Neuron (in vitro differentiated cells): ENCODE measurements at regions not wholly inside any gene's neighbourhood (a gene's known extent, or its start where the extent isn't known, plus 50 kb on each side); places are given as distances from the start of the nearest gene placed in this dataset.

Experiments used
- H2AFZ ChIP-seq: one replicate; pipeline ENCODE4 v1.6.1; 2013; ENCODE audit warnings: low read depth, mild to moderate bottlenecking, inconsistent platforms, low read length, moderate library complexity
- H3K27me3 ChIP-seq: one replicate; pipeline ENCODE4 v1.6.1; 2013; ENCODE audit warnings: low read length; ENCODE audit not compliant: insufficient read depth
- H3K36me3 ChIP-seq: one replicate; pipeline ENCODE4 v1.6.1; 2013; ENCODE audit warnings: low read length; ENCODE audit not compliant: insufficient read depth
- H3K4me1 ChIP-seq: one replicate; pipeline ENCODE4 v1.6.1; 2013; ENCODE audit warnings: low read length; ENCODE audit not compliant: insufficient read depth
- H3K4me3 ChIP-seq: 2 replicates; pipeline ENCODE4 v1.5.1; 2013; ENCODE audit warnings: mild to moderate bottlenecking, low read length, moderate library complexity
- H3K9me3 ChIP-seq: one replicate; pipeline ENCODE4 v1.6.1; 2013; ENCODE audit warnings: low read length

DNA sequence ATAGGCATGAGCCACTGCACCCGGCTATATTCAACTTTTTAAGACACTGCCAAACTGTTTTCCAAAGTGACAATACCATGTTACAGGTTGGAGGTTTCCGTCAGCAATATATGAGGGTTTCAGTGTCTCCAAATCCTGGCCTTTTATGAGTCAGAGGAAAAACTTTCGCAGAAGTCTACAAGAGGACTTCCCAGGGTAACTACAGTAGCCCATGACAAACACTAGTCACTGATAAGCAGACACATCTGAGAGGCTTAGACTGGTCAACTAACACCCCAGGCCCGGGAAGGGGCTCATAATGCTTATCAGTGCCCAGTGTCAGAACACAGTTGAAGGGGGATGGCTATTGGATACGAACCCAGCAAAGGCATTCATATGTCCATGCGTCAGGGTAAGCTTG is 85.4 kb downstream of the SOX4 start:
- H3K36me3 ChIP-seq, result peaks cover 37% of the 10 kb centered on the region
- H3K4me3 ChIP-seq, result no peak overlapping the region
- H3K4me1 ChIP-seq, result no peaks in the 10 kb centered on the region
- H3K9me3 ChIP-seq, result peaks cover 16% of the 10 kb centered on the region
- no peaks in the 10 kb centered on the region for H3K27me3 ChIP-seq
- no peak overlapping the region for H2AFZ ChIP-seq

DNA sequence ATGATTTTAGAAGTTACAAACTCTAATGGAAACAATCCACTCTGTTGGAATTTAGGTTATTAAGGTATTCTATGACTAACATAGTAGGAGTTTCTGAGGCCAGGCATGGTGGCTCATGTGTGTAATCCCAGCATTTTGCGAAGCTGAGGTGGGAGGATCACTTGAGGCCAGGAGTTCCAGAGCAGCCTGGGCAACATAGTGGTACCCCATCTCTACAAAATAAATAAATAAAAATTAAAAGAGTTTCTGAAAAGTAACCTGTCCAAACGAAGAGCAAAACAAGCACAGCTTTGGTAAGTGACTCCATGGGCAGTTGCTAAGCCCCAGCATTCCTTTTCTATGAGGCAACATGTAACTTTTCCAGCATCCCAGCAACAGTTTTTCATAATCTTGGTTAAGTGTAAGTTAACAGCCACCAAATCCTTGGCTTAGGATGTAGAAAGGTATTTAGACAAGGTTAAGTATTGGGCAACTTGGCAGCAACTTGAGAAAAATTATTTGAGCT is 86.3 kb downstream of the SOX4 start:
- no peaks in the 10 kb centered on the region for H3K4me1 ChIP-seq
- H3K9me3 ChIP-seq, result peaks cover 19% of the 10 kb centered on the region
- no peaks in the 10 kb centered on the region for H3K27me3 ChIP-seq
- H2AFZ ChIP-seq, result no peak overlapping the region
- no peak overlapping the region for H3K4me3 ChIP-seq
- peaks cover 38% of the 10 kb centered on the region for H3K36me3 ChIP-seq

DNA sequence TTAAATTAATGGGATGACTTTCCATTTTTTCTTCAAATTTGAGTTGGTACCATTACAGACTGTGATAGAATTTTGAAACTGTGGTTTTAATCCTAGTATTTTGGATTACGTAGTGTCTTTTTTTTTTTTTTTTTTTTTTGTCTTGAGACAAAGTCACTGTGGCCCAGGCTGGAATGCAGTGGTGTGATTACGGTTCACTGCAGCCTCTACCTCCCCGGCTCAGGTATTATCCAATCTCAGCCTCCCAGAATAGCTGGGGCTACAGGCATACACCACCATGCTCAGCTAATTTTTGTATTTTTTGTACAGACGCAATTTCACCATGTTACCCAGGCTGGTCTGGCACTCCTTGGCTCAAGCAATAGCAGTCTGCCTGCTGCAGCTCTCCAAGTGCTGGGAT is 87.1 kb downstream of the SOX4 start:
- Histone ChIP-seq H3K27me3 (no peaks in the 10 kb centered on the region), H3K36me3 (peaks cover 43% of the 10 kb centered on the region)

DNA sequence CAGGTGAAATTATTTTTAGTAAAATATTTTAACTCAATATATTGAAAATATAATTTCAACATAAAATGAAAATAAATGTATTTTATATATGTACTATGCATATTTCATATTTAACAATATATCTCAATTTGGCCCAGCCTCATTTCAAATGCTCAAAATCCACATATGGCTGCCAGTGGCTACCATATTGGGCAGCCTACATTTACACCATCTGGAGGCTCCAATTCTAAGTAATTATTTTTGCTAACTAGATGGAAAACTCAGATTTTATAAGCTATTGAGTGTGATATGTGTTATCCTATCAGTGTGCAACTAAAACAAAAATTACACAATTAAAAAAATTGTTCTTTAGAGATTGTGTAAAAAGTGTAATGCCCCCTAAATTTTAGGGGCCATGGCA is 96.9 kb downstream of the SOX4 start:
- H3K4me1 ChIP-seq, result no peaks in the 10 kb centered on the region
- peaks cover 22% of the 10 kb centered on the region for H3K36me3 ChIP-seq
- no peak overlapping the region for H3K4me3 ChIP-seq
- no peaks in the 10 kb centered on the region for H3K27me3 ChIP-seq
- no peak overlapping the region for H2AFZ ChIP-seq
- peaks cover 19% of the 10 kb centered on the region for H3K9me3 ChIP-seq

More for the DNA sequence above, 87.1 kb downstream of the SOX4 start:
- Histone ChIP-seq H3K4me1 (no peaks in the 10 kb centered on the region), H3K9me3 (peaks cover 23% of the 10 kb centered on the region), H3K4me3 (no peak overlapping the region), H2AFZ (no peak overlapping the region)

DNA sequence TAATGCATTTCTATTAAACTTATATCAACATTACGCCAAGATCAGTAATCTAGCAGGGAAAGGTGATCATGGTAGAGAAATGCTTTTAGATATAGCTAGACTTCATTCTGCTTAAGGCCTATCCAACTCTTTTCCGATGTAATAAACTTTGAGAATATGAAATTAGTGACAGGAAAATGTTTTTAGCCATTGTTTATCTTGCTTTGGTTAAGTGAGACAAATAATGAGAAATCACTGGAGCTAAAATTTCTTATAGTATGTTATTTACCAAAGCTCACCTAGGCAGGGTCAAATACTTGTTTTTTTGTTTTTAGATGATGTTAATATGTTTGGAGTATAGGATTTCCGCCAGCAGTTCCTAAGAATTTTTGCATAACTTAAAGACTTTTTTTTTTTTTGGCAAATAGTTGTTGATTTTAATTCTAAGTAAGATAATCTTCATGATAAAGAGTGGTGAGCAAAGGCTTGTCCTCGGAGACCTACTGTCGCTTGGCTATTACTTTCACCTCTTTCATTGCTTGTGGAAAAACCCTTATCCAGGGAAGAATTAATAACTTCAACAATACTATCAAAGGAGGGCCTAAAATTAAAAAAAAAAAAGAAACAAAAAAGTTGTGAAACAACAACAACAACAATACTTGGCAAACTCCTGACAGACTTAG is 98.3 kb downstream of the SOX4 start:
- no peak overlapping the region for H2AFZ ChIP-seq
- peaks cover 20% of the 10 kb centered on the region for H3K36me3 ChIP-seq
- H3K27me3 ChIP-seq, result no peaks in the 10 kb centered on the region
- peaks cover 14% of the 10 kb centered on the region for H3K9me3 ChIP-seq
- H3K4me1 ChIP-seq, result no peaks in the 10 kb centered on the region
- H3K4me3 ChIP-seq, result no peak overlapping the region

DNA sequence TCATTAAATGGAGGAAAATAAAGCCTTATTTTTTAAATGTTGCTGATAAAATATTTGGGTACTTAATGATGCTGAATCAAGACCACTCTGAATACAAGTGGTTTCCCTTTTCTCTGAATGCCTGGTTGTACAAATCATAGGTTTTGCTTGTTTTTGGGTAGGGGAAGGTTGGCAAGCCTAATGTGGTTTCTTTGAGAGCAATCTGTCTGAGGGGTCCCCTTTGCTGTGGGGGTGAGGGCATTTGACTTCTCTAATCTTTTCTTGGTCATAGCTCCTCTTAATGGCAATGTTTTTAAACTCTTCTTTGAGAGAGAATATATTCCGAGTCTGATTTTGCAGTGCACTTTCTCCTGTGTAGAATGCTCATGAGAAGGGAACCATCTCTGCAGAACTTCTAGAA is 99.2 kb downstream of the SOX4 start:
- H3K4me3 ChIP-seq, result no peak overlapping the region
- H3K4me1 ChIP-seq, result no peaks in the 10 kb centered on the region
- H3K27me3 ChIP-seq, result no peaks in the 10 kb centered on the region
- H3K36me3 ChIP-seq, result peaks cover 15% of the 10 kb centered on the region
- no peak overlapping the region for H2AFZ ChIP-seq
- H3K9me3 ChIP-seq, result peaks cover 10% of the 10 kb centered on the region

DNA sequence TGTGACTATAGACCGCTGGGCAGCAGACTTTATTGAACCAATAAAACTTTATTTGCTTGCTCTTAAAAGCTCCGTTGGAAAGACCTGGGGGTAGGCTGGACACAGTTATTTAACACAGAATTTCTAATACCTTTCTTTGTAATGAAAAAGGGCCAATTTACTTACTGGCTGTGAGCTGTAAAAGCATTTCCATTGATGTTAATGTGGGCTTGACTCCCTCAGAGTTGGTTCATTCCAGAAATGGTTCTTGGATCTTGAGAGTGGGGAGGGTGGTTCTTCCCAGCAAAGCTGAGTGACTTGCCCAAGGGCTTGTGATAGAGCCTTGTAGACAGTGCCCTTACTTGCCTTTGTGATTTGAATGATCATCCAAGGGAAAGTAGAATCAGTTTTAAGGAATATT is 100.6 kb downstream of the SOX4 start:
- Histone ChIP-seq H3K4me1 (no peaks in the 10 kb centered on the region), H3K9me3 (peaks cover 6% of the 10 kb centered on the region), H3K4me3 (no peak overlapping the region), H2AFZ (no peak overlapping the region), H3K27me3 (no peaks in the 10 kb centered on the region), H3K36me3 (peaks cover 7% of the 10 kb centered on the region)

DNA sequence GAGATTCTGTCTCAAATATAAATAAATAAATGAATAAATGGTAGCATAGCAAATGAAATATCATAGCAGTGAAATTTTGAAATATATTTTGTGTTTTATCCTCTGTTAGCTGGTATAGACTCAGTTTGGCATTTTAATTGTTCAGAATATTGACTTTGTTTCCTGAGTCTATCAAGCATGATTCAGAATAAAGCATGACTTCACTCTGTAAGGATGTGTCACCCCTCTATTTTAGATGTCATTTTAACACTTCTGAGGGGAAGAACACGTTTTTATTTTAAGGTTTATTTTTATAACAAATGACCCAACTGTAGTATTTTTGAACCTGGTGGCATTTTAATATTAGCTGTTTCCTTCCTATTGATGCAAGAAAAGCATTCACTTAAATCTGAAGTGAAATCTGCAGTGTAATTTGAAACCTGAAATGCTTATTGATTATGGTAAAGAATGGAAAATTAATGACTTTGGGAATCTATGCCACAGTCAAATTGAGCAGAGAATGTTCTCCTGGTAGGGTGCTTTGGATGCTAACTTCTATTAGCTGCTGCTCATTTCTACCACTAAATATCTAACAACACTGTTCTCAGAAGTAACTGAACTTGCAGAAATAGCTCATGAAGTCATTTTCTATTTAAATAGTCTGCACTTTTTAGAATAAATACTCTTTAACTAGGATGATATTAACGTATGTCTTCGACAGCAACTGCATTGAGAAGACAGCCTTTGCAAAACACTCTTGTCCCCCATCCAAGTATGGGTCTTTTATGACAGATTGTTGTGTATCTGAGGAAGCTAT is 114.2 kb downstream of the SOX4 start:
- no peaks in the 10 kb centered on the region for H3K36me3 ChIP-seq
- H3K27me3 ChIP-seq, result no peaks in the 10 kb centered on the region
- peaks cover 3% of the 10 kb centered on the region for H3K9me3 ChIP-seq
- H3K4me1 ChIP-seq, result peaks cover 26% of the 10 kb centered on the region
- H3K4me3 ChIP-seq, result no peak overlapping the region
- no peak overlapping the region for H2AFZ ChIP-seq

DNA sequence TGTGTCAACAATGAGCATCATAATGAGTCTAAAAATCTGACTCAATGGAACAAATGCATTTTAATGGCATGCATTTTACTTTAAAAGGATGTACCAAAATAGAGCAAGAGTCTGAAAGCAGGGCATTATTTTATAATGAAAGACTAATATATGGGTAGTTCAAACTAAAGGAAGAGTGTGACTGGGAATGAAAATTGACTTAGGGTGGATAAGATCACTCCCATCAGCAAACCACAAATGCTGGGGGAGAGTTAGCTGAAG is 114.7 kb downstream of the SOX4 start:
- H2AFZ ChIP-seq, result no peak overlapping the region
- H3K4me1 ChIP-seq, result peaks cover 30% of the 10 kb centered on the region
- H3K4me3 ChIP-seq, result no peak overlapping the region
- no peaks in the 10 kb centered on the region for H3K36me3 ChIP-seq
- H3K27me3 ChIP-seq, result no peaks in the 10 kb centered on the region
- no peaks in the 10 kb centered on the region for H3K9me3 ChIP-seq

DNA sequence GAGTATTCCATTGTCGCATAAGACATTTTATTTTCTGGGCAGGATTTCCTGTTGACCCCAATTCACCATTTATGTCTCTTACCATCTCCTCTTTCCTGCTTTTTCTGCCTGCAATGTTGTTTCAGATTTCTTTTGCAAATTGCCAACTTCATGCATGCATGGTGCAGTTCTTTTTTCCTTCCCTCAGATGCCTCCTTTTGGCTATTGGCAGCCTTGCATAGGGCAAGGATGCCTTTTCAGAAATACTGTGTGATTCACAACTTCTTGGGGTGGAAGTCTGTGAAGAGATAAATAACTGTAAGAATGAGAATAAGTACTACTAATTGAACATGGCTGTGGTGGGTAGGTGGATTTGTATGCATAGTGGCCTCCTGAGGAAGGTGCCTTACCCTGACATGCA is 116.7 kb downstream of the SOX4 start:
- no peak overlapping the region for H3K4me3 ChIP-seq
- H3K27me3 ChIP-seq, result no peaks in the 10 kb centered on the region
- H3K4me1 ChIP-seq, result peaks cover 25% of the 10 kb centered on the region
- no peaks in the 10 kb centered on the region for H3K36me3 ChIP-seq
- no peaks in the 10 kb centered on the region for H3K9me3 ChIP-seq
- H2AFZ ChIP-seq, result no peak overlapping the region

DNA sequence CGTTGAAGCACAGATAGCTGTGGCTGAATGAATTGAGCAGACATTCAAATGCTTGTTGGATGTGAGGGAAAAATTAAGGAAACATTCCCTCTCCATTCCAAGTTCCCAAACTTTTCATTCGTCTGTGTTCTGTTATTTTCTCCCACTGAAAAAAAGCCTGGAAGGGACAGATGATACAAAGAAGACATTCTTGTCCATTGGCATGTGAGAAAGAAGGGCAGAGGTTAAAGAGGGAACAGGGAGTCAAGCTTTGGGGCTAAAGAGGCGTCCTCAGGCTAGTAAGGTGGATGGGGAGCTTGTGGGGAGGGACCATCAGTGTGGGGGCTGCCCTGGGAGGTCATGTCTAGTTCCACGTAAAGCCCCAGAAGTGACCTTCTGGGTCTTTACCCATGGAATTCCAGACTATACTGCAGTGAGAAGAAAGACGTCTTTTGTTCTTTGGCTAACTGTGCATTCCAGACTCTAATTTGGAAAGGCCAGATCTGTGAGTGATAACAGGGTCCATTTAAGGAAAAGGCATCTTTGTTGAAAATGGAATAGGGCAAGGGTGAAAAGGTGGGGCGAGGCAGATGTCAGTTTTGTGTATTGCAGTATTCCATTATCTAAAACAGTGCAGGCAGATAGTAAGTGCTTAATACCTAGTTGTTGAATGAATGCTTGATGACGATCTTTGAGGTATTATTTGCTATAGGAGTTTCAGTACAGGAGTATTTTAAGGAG is 117.5 kb downstream of the SOX4 start:
- H3K4me3 ChIP-seq, result no peak overlapping the region
- no peaks in the 10 kb centered on the region for H3K9me3 ChIP-seq
- H3K36me3 ChIP-seq, result no peaks in the 10 kb centered on the region
- no peaks in the 10 kb centered on the region for H3K27me3 ChIP-seq
- H2AFZ ChIP-seq, result no peak overlapping the region
- peaks cover 25% of the 10 kb centered on the region for H3K4me1 ChIP-seq

DNA sequence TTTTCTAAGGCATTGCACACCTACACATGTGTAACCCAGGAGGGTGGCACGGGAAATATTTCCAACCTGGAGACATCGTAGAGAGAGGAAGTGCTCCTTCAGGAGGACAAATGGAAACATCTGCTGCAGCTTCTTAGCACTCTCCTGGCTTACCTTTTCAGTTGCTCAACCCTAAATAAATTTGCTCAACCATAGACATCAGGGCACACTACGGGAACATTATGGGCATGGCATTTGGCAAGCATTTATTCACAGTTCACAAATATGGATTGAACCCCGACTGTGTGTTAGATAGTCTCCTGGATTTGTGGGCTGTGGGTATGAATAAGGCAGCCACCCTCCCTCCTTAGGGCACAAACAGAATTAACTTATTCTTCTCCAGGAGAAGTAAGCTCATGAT is 118.7 kb downstream of the SOX4 start:
- H3K4me1 ChIP-seq, result peaks cover 25% of the 10 kb centered on the region
- H3K36me3 ChIP-seq, result no peaks in the 10 kb centered on the region
- H3K27me3 ChIP-seq, result no peaks in the 10 kb centered on the region
- no peak overlapping the region for H2AFZ ChIP-seq
- no peak overlapping the region for H3K4me3 ChIP-seq
- H3K9me3 ChIP-seq, result peaks cover 4% of the 10 kb centered on the region

DNA sequence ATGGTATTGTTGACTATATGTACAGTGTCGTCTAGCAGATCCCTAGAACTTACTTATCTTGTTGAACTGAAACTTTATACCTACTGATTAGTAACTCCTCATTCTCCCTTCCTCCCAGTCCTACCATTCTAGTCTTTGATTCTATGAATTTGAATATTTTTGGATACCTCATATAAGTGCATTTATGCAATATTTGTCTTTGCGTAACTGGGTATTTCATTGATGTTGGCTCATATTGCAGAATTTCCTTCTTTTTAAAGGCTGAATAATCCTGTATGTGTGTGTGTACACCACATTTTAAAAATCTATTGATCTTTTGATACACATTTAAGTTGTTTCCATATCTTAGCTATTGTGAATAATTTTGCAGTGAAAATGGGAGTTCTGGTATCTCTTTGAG is 119.9 kb downstream of the SOX4 start:
- H2AFZ ChIP-seq, result no peak overlapping the region
- H3K36me3 ChIP-seq, result no peaks in the 10 kb centered on the region
- peaks cover 4% of the 10 kb centered on the region for H3K9me3 ChIP-seq
- no peaks in the 10 kb centered on the region for H3K27me3 ChIP-seq
- peaks cover 23% of the 10 kb centered on the region for H3K4me1 ChIP-seq
- H3K4me3 ChIP-seq, result no peak overlapping the region
